GM23338 (cell line): ENCODE measurements at regions not wholly inside any gene's neighbourhood (a gene's known extent, or its start where the extent isn't known, plus 50 kb on each side); places are given as distances from the start of the nearest gene placed in this dataset.

ENCODE experiments used
- ATAC-seq: fragments of 200-7000 bp; cut with Tn5 transposase; 3 replicates; pipeline ENCODE4 v1.9.1; 2020
- DNase-seq: peaks from one replicate; pipeline ENCODE4 v3.0.0-alpha.2; 2015; ENCODE audit warnings: low spot score
- H2AFZ ChIP-seq: fragments of 200-600 bp; sonication (generic); 2 replicates; pipeline ENCODE4 v1.8.0; 2016; ENCODE audit warnings: antibody characterized with exemption, mild to moderate bottlenecking, moderate library complexity
- H3F3A ChIP-seq: fragments of 200-600 bp; sonication (generic); replicated peaks from 2 replicates; pipeline ENCODE4 v1.8.0; 2017; ENCODE audit warnings: antibody characterized with exemption, mixed run types, low read depth
- H3K27ac ChIP-seq: fragments of 200-600 bp; sonication (generic); 2 replicates; pipeline ENCODE4 v1.6.1; 2016; ENCODE audit warnings: low read depth
- H3K27me3 ChIP-seq: fragments of 200-600 bp; sonication (generic); 2 replicates; pipeline ENCODE4 v1.8.0; 2016; ENCODE audit warnings: mild to moderate bottlenecking, mixed run types, moderate library complexity; ENCODE audit not compliant: insufficient read depth
- H3K36me3 ChIP-seq: fragments of 200-600 bp; sonication (generic); 2 replicates; pipeline ENCODE4 v1.8.0; 2016; ENCODE audit warnings: mild to moderate bottlenecking; ENCODE audit not compliant: insufficient read depth
- H3K4me1 ChIP-seq: fragments of 200-600 bp; sonication (generic); 2 replicates; pipeline ENCODE4 v1.8.0; 2016; ENCODE audit warnings: mild to moderate bottlenecking, moderate library complexity; ENCODE audit not compliant: insufficient read depth
- H3K4me2 ChIP-seq: fragments of 200-600 bp; sonication (generic); 2 replicates; pipeline ENCODE4 v1.7.1; 2017; ENCODE audit warnings: mixed run types
- H3K4me3 ChIP-seq: fragments of 200-600 bp; sonication (generic); 2 replicates; pipeline ENCODE4 v1.6.1; 2016; ENCODE audit warnings: mixed run types
- H3K79me2 ChIP-seq: fragments of 200-600 bp; sonication (generic); replicated peaks from 2 replicates; pipeline ENCODE4 v1.8.0; 2017; ENCODE audit warnings: mild to moderate bottlenecking; ENCODE audit not compliant: insufficient read depth
- H3K9me2 ChIP-seq: fragments of 200-600 bp; sonication (generic); 2 replicates; pipeline ENCODE4 v1.8.0; 2017; ENCODE audit not compliant: insufficient read depth
- H4K20me1 ChIP-seq: fragments of 200-600 bp; sonication (generic); replicated peaks from 2 replicates; pipeline ENCODE4 v1.8.0; 2017; ENCODE audit warnings: mild to moderate bottlenecking; ENCODE audit not compliant: insufficient read depth
- H3K27ac Mint-ChIP-seq: 2 replicates; pipeline ENCODE4 v1.8.0; 2020; ENCODE audit warnings: inconsistent platforms, mild to moderate bottlenecking, moderate library complexity, mixed read lengths
- H3K27me3 Mint-ChIP-seq: 3 replicates; pipeline ENCODE4 v1.8.0; 2022; ENCODE audit warnings: low read depth, mild to moderate bottlenecking, moderate library complexity, mixed read lengths, inconsistent platforms; ENCODE audit not compliant: insufficient read depth, poor library complexity
- H3K36me3 Mint-ChIP-seq: 3 replicates; pipeline ENCODE4 v1.8.0; 2021; ENCODE audit warnings: low read depth, mild to moderate bottlenecking, inconsistent platforms, moderate library complexity, mixed read lengths
- H3K4me1 Mint-ChIP-seq: 3 replicates; pipeline ENCODE4 v1.8.0; 2020; ENCODE audit warnings: mild to moderate bottlenecking, inconsistent platforms, mixed read lengths
- H3K4me3 Mint-ChIP-seq: 3 replicates; pipeline ENCODE4 v1.8.0; 2021; ENCODE audit warnings: moderate library complexity, mild to moderate bottlenecking, inconsistent platforms, mixed read lengths
- H3K9me3 Mint-ChIP-seq: 3 replicates; pipeline ENCODE4 v1.8.0; 2020; ENCODE audit warnings: moderate library complexity, mild to moderate bottlenecking, inconsistent platforms, mixed read lengths
- CREB1 ChIP-seq: fragments of 250-450 bp; sonication (Bioruptor Pico); IDR thresholded peaks from 2 replicates; pipeline ENCODE4 v1.5.0; 2020; ENCODE audit warnings: low read depth, mild to moderate bottlenecking, moderate library complexity
- CTCF ChIP-seq, 2 experiments: fragments of 200-600 bp in 1 of 2; sonication (generic) in 1 of 2; conservative IDR thresholded peaks; 2 replicates each; pipeline versions ENCODE4 v1.5.1 to v1.6.1; 2016 to 2017; ENCODE audit warnings: antibody characterized with exemption in 2 of 2, low read depth in 2 of 2, mild to moderate bottlenecking in 2 of 2, moderate library complexity in 1 of 2
- ETS1 ChIP-seq: IDR thresholded peaks from 2 replicates; pipeline ENCODE4 v1.6.1; 2016; ENCODE audit warnings: antibody characterized with exemption
- EZH2 ChIP-seq: fragments of 200-600 bp; sonication (generic); IDR thresholded peaks from one replicate; pipeline ENCODE4 v1.8.0; 2017; ENCODE audit warnings: antibody characterized with exemption, mild to moderate bottlenecking, low read depth; ENCODE audit not compliant: unreplicated experiment
- EZH2phosphoT487 ChIP-seq: fragments of 200-600 bp; sonication (generic); IDR thresholded peaks from one replicate; pipeline ENCODE4 v1.8.1; 2018; ENCODE audit warnings: antibody characterized with exemption; ENCODE audit not compliant: unreplicated experiment
- NANOG ChIP-seq: IDR thresholded peaks from 2 replicates; pipeline ENCODE4 v1.6.1; 2016; ENCODE audit warnings: antibody characterized with exemption, borderline replicate concordance
- POLR2AphosphoS5 ChIP-seq: IDR thresholded peaks from 2 replicates; pipeline ENCODE4 v1.6.1; 2016; ENCODE audit warnings: antibody characterized with exemption, low read depth
- STAT1 ChIP-seq: IDR thresholded peaks from one replicate; pipeline ENCODE4 v1.6.1; 2016; ENCODE audit warnings: antibody characterized with exemption; ENCODE audit not compliant: unreplicated experiment
- ZNF114 ChIP-seq: fragments of 250-450 bp; sonication (Bioruptor Pico); IDR thresholded peaks from 2 replicates; pipeline ENCODE4 v1.5.0; 2020; ENCODE audit warnings: mild to moderate bottlenecking, moderate library complexity
- ZNF331 ChIP-seq: fragments of 250-450 bp; sonication (Bioruptor Pico); IDR thresholded peaks from 2 replicates; pipeline ENCODE4 v1.5.0; 2020; ENCODE audit warnings: low read depth, mild to moderate bottlenecking, moderate library complexity
- TF ChIP-seq, protein P1 (sequence below): IDR thresholded peaks from one replicate; pipeline ENCODE4 v1.6.1; 2018; ENCODE audit warnings: antibody characterized with exemption; ENCODE audit not compliant: unreplicated experiment

GRCh38 chr3:135416182-135416581, 549.3 kb upstream of the PPP2R3A start:
- Mint-ChIP-seq H3K4me3 (no peak overlapping the region), H3K27me3 (peaks cover 2% of the 10 kb centered on the region), H3K9me3 (no peaks in the 10 kb centered on the region), H3K36me3 (no peaks in the 10 kb centered on the region), H3K4me1 (peaks cover 7% of the 10 kb centered on the region), H3K27ac (no peak overlapping the region)
- ATAC-seq (no peak), DNase-seq (no peak)
- TF ChIP-seq STAT1 (no peak), EZH2phosphoT487 (no peak)
- TF ChIP-seq, protein P1, sequence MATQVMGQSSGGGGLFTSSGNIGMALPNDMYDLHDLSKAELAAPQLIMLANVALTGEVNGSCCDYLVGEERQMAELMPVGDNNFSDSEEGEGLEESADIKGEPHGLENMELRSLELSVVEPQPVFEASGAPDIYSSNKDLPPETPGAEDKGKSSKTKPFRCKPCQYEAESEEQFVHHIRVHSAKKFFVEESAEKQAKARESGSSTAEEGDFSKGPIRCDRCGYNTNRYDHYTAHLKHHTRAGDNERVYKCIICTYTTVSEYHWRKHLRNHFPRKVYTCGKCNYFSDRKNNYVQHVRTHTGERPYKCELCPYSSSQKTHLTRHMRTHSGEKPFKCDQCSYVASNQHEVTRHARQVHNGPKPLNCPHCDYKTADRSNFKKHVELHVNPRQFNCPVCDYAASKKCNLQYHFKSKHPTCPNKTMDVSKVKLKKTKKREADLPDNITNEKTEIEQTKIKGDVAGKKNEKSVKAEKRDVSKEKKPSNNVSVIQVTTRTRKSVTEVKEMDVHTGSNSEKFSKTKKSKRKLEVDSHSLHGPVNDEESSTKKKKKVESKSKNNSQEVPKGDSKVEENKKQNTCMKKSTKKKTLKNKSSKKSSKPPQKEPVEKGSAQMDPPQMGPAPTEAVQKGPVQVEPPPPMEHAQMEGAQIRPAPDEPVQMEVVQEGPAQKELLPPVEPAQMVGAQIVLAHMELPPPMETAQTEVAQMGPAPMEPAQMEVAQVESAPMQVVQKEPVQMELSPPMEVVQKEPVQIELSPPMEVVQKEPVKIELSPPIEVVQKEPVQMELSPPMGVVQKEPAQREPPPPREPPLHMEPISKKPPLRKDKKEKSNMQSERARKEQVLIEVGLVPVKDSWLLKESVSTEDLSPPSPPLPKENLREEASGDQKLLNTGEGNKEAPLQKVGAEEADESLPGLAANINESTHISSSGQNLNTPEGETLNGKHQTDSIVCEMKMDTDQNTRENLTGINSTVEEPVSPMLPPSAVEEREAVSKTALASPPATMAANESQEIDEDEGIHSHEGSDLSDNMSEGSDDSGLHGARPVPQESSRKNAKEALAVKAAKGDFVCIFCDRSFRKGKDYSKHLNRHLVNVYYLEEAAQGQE = no peak
- H3K4me1 ChIP-seq = no peaks in the 10 kb centered on the region
- no peaks in the 10 kb centered on the region for H3F3A ChIP-seq
- H2AFZ ChIP-seq = no peak overlapping the region
- H3K27me3 ChIP-seq = no peaks in the 10 kb centered on the region
- no peaks in the 10 kb centered on the region for H3K79me2 ChIP-seq
- H4K20me1 ChIP-seq = no peaks in the 10 kb centered on the region
- no peaks in the 10 kb centered on the region for H3K9me2 ChIP-seq
- no peak overlapping the region for H3K4me2 ChIP-seq
- H3K4me3 ChIP-seq = no peak overlapping the region
- H3K36me3 ChIP-seq = no peaks in the 10 kb centered on the region
- no peak overlapping the region for H3K27ac ChIP-seq

GRCh38 chr3:135419155-135419554, 546.4 kb upstream of the PPP2R3A start:
- ATAC-seq = no peak
- Mint-ChIP-seq H3K27me3 (peaks cover 2% of the 10 kb centered on the region), H3K4me3 (no peak overlapping the region), H3K4me1 (peaks cover 2% of the 10 kb centered on the region; the same call in 2 of the 3 replicates), H3K9me3 (no peaks in the 10 kb centered on the region), H3K27ac (no peak overlapping the region), H3K36me3 (no peaks in the 10 kb centered on the region)
- Histone ChIP-seq H3K4me2 (no peak overlapping the region), H2AFZ (no peak overlapping the region), H3K9me2 (no peaks in the 10 kb centered on the region), H3F3A (no peaks in the 10 kb centered on the region), H3K36me3 (no peaks in the 10 kb centered on the region), H3K27ac (no peak overlapping the region), H3K27me3 (no peaks in the 10 kb centered on the region), H3K4me3 (no peak overlapping the region), H3K79me2 (no peaks in the 10 kb centered on the region), H3K4me1 (no peaks in the 10 kb centered on the region), H4K20me1 (no peaks in the 10 kb centered on the region)
- DNase-seq = no peak
- TF ChIP-seq, protein P1 = no peak
- TF ChIP-seq CREB1 (CRISPR knock-in tag) (no peak), ZNF331 (CRISPR knock-in tag) (no peak), NANOG (no peak), CTCF (conservative IDR thresholded peaks at IDR 0.05; ENCODE audit: low read depth in 2 of 2) (no peak), ETS1 (no peak), EZH2 (no peak), POLR2AphosphoS5 (no peak), ZNF114 (CRISPR knock-in tag) (no peak), STAT1 (no peak)
